HFFc6 (cell line): ENCODE measurements at regions not wholly inside any gene's neighbourhood (a gene's known extent, or its start where the extent isn't known, plus 50 kb on each side); places are given as distances from the start of the nearest gene placed in this dataset.
"Not testable (repeated sequence)": the region's sequence is repeated elsewhere in the genome, so short reads cannot be mapped to it uniquely, and the experiment has no call there.

Experiments
- DNase-seq: peaks from one replicate; pipeline ENCODE4 v3.0.0-alpha.2; 2018
- H3K27ac Mint-ChIP-seq: 2 replicates; pipeline ENCODE4 v1.8.0; 2020; ENCODE audit warnings: mild to moderate bottlenecking, mixed read lengths
- H3K27me3 Mint-ChIP-seq: 2 replicates; pipeline ENCODE4 v1.8.0; 2021; ENCODE audit warnings: mild to moderate bottlenecking, moderate library complexity, mixed read lengths; ENCODE audit not compliant: insufficient read depth
- H3K36me3 Mint-ChIP-seq: 2 replicates; pipeline ENCODE4 v1.8.0; 2021; ENCODE audit warnings: low read depth, mixed read lengths
- H3K4me1 Mint-ChIP-seq: 2 replicates; pipeline ENCODE4 v1.8.0; 2020; ENCODE audit warnings: low read depth, mixed read lengths
- H3K4me3 Mint-ChIP-seq: 2 replicates; pipeline ENCODE4 v1.8.0; 2020; ENCODE audit warnings: mild to moderate bottlenecking, moderate library complexity, mixed read lengths
- H3K9me3 Mint-ChIP-seq: 2 replicates; pipeline ENCODE4 v1.8.0; 2020; ENCODE audit warnings: mild to moderate bottlenecking, mixed read lengths
- TF ChIP-seq, protein P1 (sequence below): fragments of 200-600 bp; sonication (generic); IDR thresholded peaks from 2 replicates; pipeline ENCODE4 v1.5.0; 2021; ENCODE audit warnings: antibody characterized with exemption, mild to moderate bottlenecking

DNA sequence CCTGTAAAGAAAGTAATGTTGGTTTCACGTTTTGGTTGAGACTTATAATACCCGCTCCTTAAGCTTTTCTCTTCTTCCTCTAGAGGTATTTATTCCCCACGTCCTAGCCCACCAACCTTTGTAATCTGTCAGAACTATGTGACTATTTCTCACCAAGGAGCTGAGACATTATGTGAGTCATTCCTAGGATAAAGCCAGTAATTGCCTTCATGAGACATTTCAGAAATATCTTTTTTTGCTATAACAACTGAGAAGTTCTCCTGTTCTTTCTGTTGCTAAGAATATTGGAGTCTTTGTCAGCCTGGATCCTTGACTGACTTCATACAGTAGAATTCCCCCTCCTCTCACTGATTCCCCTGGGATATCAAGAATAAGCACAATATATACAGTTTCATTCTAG is 1497.0 kb upstream of the TENM4 start:
- no peak for DNase-seq
- Mint-ChIP-seq H3K27me3 (no peaks in the 10 kb centered on the region), H3K9me3 (peaks cover 20% of the 10 kb centered on the region), H3K27ac (no peak overlapping the region), H3K4me3 (no peak overlapping the region), H3K36me3 (no peaks in the 10 kb centered on the region), H3K4me1 (no peaks in the 10 kb centered on the region)
- TF ChIP-seq, protein P1, sequence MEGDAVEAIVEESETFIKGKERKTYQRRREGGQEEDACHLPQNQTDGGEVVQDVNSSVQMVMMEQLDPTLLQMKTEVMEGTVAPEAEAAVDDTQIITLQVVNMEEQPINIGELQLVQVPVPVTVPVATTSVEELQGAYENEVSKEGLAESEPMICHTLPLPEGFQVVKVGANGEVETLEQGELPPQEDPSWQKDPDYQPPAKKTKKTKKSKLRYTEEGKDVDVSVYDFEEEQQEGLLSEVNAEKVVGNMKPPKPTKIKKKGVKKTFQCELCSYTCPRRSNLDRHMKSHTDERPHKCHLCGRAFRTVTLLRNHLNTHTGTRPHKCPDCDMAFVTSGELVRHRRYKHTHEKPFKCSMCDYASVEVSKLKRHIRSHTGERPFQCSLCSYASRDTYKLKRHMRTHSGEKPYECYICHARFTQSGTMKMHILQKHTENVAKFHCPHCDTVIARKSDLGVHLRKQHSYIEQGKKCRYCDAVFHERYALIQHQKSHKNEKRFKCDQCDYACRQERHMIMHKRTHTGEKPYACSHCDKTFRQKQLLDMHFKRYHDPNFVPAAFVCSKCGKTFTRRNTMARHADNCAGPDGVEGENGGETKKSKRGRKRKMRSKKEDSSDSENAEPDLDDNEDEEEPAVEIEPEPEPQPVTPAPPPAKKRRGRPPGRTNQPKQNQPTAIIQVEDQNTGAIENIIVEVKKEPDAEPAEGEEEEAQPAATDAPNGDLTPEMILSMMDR: no peak

GRCh38 chr11:80930038-80930437 is 1489.2 kb upstream of the TENM4 start:
- no peak for DNase-seq
- peaks cover 26% of the 10 kb centered on the region for H3K9me3 Mint-ChIP-seq
- H3K36me3 Mint-ChIP-seq: no peaks in the 10 kb centered on the region
- no peak overlapping the region for H3K4me3 Mint-ChIP-seq
- H3K27ac Mint-ChIP-seq: no peak overlapping the region
- TF ChIP-seq, protein P1: no peak
- H3K27me3 Mint-ChIP-seq: no peaks in the 10 kb centered on the region
- no peaks in the 10 kb centered on the region for H3K4me1 Mint-ChIP-seq

GRCh38 chr11:80929031-80929805 is 1488.4 kb upstream of the TENM4 start:
- H3K9me3 Mint-ChIP-seq: peaks cover 31% of the 10 kb centered on the region
- no peak overlapping the region for H3K27ac Mint-ChIP-seq
- no peak overlapping the region for H3K4me3 Mint-ChIP-seq
- no peaks in the 10 kb centered on the region for H3K36me3 Mint-ChIP-seq
- TF ChIP-seq, protein P1: no peak
- no peaks in the 10 kb centered on the region for H3K4me1 Mint-ChIP-seq
- no peak for DNase-seq
- no peaks in the 10 kb centered on the region for H3K27me3 Mint-ChIP-seq

DNA sequence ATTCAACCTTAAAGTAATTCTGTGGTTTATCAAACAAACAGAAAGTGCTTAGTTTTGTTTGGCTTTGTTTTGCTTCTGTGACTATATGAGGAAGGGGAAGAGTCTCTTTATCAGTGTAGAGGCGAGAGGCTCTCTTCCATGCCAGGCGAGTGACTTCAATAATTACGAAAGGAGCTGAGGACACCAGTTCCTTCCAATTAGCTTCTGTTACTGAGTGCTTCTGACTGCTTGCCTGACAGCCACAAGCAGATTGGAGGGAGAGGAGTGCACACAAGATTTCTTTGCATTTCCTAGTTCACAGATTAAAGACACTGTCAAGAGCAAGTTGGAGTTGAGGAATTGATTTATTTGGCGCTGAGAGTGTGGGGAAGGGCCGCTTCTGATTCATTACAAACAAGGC is 1484.5 kb upstream of the TENM4 start:
- Mint-ChIP-seq H3K9me3 (peaks cover 28% of the 10 kb centered on the region), H3K4me3 (no peak overlapping the region), H3K27me3 (no peaks in the 10 kb centered on the region; the same call in 1 of the 2 replicates), H3K36me3 (no peaks in the 10 kb centered on the region), H3K4me1 (no peaks in the 10 kb centered on the region), H3K27ac (no peak overlapping the region)
- TF ChIP-seq, protein P1: no peak
- no peak for DNase-seq

- H3K27ac Mint-ChIP-seq, H3K27me3 Mint-ChIP-seq: not testable (repeated sequence)
Measured at GRCh38 chr11:80921310-80921709, 1480.5 kb upstream of the TENM4 start.

GRCh38 chr11:80916173-80916798 is 1475.5 kb upstream of the TENM4 start:
- no peaks in the 10 kb centered on the region for H3K4me1 Mint-ChIP-seq
- TF ChIP-seq, protein P1: no peak
- DNase-seq: no peak
- H3K27me3 Mint-ChIP-seq: no peaks in the 10 kb centered on the region
- no peaks in the 10 kb centered on the region for H3K36me3 Mint-ChIP-seq
- peaks cover 6% of the 10 kb centered on the region; the same call in 1 of the 2 replicates for H3K9me3 Mint-ChIP-seq
- no peak overlapping the region for H3K4me3 Mint-ChIP-seq
- H3K27ac Mint-ChIP-seq: no peak overlapping the region

More at GRCh38 chr11:80921310-80921709, 1480.5 kb upstream of the TENM4 start:
- peaks cover 22% of the 10 kb centered on the region; the same call in 1 of the 2 replicates for H3K9me3 Mint-ChIP-seq
- DNase-seq, H3K4me3 Mint-ChIP-seq, H3K4me1 Mint-ChIP-seq, H3K36me3 Mint-ChIP-seq: not testable (repeated sequence)
